ENCODE measurements at regions not wholly inside any gene's neighbourhood (a gene's known extent, or its start where the extent isn't known, plus 50 kb on each side); places are given as distances from the start of the nearest gene placed in this dataset.

DNA sequence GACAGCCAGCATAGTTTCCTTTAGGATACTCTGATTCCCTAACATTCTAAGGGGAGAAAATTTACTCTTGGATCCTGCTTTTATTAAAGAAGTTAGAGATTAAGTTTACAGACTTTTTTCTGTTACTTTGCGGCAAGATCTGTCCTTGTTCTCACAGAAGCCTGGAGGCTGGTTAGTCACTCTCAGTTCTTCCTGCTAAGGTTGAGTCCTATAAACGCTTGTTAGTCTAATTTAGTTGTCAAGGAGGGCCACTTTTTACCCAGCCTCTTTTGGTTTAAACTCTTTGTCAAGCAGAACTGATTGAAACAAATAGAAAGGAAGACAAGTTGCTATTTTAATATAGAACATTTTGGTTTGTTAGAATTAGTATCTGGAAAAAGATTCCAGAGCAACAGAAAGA lies 89.7 kb downstream of the C21orf91 start:
- TF ChIP-seq, protein P1, sequence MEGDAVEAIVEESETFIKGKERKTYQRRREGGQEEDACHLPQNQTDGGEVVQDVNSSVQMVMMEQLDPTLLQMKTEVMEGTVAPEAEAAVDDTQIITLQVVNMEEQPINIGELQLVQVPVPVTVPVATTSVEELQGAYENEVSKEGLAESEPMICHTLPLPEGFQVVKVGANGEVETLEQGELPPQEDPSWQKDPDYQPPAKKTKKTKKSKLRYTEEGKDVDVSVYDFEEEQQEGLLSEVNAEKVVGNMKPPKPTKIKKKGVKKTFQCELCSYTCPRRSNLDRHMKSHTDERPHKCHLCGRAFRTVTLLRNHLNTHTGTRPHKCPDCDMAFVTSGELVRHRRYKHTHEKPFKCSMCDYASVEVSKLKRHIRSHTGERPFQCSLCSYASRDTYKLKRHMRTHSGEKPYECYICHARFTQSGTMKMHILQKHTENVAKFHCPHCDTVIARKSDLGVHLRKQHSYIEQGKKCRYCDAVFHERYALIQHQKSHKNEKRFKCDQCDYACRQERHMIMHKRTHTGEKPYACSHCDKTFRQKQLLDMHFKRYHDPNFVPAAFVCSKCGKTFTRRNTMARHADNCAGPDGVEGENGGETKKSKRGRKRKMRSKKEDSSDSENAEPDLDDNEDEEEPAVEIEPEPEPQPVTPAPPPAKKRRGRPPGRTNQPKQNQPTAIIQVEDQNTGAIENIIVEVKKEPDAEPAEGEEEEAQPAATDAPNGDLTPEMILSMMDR (IDR thresholded peaks at IDR 0.05): no peak
- no peak for TF ChIP-seq POLR2A (IDR thresholded peaks at IDR 0.05)
